ENCODE measurements at regions not wholly inside any gene's neighbourhood (a gene's known extent, or its start where the extent isn't known, plus 50 kb on each side); places are given as distances from the start of the nearest gene placed in this dataset.

DNA sequence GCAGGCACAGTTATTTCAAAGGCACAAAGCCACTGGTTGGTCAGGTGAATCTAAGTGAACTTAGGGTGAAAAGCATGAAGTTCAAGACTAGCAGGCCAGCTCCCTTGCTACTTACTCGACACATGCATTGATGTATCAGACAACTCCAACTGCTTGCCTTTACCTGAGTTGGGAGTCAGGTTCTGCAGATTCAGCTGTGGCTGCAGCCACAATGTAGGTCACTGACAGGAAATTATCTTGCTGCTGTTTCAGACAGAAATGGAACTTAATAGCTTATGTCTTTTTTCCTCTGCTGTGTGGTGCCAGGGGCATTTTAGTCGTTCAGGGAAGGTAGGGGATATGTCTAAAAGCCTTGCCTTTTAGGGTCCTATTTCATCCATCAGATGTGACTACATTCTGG lies 125.6 kb upstream of the RPH3A start:
- H3K27ac Mint-ChIP-seq = peak overlapping the region; percentile 23 to 76
- CTCF ChIA-PET = no interaction called here

DNA sequence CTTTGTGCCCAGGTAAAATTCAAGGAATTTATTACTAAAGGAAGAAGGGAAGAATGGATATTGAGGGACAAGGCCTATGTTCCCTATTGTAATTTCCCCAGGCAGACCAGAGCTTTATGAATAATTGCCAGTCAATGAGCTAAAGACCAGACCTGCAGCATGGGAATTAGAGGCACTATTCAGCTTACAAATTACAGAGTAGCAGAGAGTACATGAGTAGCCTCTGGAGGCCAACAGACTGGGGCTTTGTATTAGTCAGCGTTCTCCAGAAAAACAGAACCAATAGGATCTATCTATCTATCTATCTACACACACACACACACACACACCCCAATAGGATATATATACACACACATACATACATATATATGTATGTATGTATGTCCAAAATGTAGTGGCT lies 120.0 kb upstream of the RPH3A start:
- Histone ChIP-seq H3K36me3 (ENCODE audit: control insufficient read depth in 2 of 2, extremely low read depth in 1 of 2, insufficient read depth in 1 of 2, low read length in 1 of 2) (no peaks in the 10 kb centered on the region), H3K27me3 (replicated peaks in 1 of 2; ENCODE audit: control insufficient read depth in 2 of 2, extremely low read depth in 1 of 2, insufficient read depth in 2 of 2, low read length in 1 of 2) (peaks cover 0 to 12% of the 10 kb centered on the region in 2 experiments), H3K4me1 (ENCODE audit: control insufficient read depth in 1 of 2, extremely low read depth in 1 of 2, insufficient read depth in 2 of 2, low read length in 2 of 2) (peaks cover 0 to 6% of the 10 kb centered on the region in 2 experiments), H3K9me3 (no peaks in the 10 kb centered on the region), H3K4me3 (ENCODE audit: control insufficient read depth in 1 of 2, extremely low read depth in 1 of 2, low read length in 1 of 2) (no peak overlapping the region), H3K27ac (ENCODE audit: low read length) (no peak overlapping the region)
- Mint-ChIP-seq H3K27me3 (peaks cover 26 to 29% of the 10 kb centered on the region in 2 donors), H3K4me1 (peaks cover 0 to 6% (median 5%) of the 10 kb centered on the region in 3 donors), H3K36me3 (no peaks in the 10 kb centered on the region), H3K4me3 (no peak overlapping the region), H3K27ac (no peak overlapping the region), H3K9me3 (no peaks in the 10 kb centered on the region)
- CTCF ChIA-PET = no interaction called here
- POLR2A ChIA-PET = no interaction called here
- no peak for DNase-seq
- WGBS (ENCODE audit: insufficient coverage) = no CpG with 5 or more reads among the region's 1 CpG
- ATAC-seq (replicated peaks in 1 of 4) = no peak

More for the DNA sequence above, 125.6 kb upstream of the RPH3A start:
- no peaks in the 10 kb centered on the region for H3K36me3 ChIP-seq (ENCODE audit: control insufficient read depth in 2 of 2, extremely low read depth in 1 of 2, insufficient read depth in 1 of 2, low read length in 1 of 2)
- ATAC-seq (replicated peaks in 1 of 4) (peak in 1 of 4 experiments; percentile 29), DNase-seq (peak in 1 of 35 experiments; percentile 7)
- Mint-ChIP-seq H3K4me3 (no peak overlapping the region), H3K27me3 (peaks cover 24 to 26% of the 10 kb centered on the region in 2 donors), H3K4me1 (peaks cover 0 to 20% (median 15%) of the 10 kb centered on the region in 3 donors), H3K9me3 (no peaks in the 10 kb centered on the region), H3K36me3 (no peaks in the 10 kb centered on the region)
- no peak overlapping the region for H3K4me3 ChIP-seq (ENCODE audit: control insufficient read depth in 1 of 2, extremely low read depth in 1 of 2, low read length in 1 of 2)
- 30% methylated on average over 2 of the region's 2 CpGs for WGBS (ENCODE audit: insufficient coverage)
- H3K27ac ChIP-seq (ENCODE audit: low read length) = no peak overlapping the region
- peaks cover 0 to 11% of the 10 kb centered on the region in 2 experiments for H3K4me1 ChIP-seq (ENCODE audit: control insufficient read depth in 1 of 2, extremely low read depth in 1 of 2, insufficient read depth in 2 of 2, low read length in 2 of 2)
- POLR2A ChIA-PET = no interaction called here
- peaks cover 0 to 5% of the 10 kb centered on the region in 2 experiments for H3K27me3 ChIP-seq (replicated peaks in 1 of 2; ENCODE audit: control insufficient read depth in 2 of 2, extremely low read depth in 1 of 2, insufficient read depth in 2 of 2, low read length in 1 of 2)
- H3K9me3 ChIP-seq = no peaks in the 10 kb centered on the region

DNA sequence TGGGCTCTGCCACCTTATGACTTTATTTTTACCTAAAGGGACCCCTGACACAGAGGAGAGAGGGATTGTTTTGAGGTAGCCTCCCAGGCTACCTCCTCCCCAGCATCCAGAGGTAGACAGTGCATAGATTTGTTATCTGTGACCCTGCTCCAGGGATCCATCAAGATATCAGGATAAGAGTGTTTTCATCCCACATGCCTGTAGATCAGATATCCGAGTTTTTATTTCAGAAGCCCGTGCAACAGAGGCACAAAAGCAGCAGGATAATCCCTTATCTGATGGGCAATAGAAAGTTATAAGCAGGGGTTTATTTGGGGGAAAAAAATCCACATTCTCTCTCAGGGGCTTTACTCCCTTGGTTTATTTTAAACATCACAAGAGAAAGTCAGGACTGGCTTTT lies 117.0 kb upstream of the RPH3A start:
- Mint-ChIP-seq H3K9me3 (no peaks in the 10 kb centered on the region), H3K36me3 (no peaks in the 10 kb centered on the region), H3K4me3 (no peak overlapping the region), H3K4me1 (no peaks in the 10 kb centered on the region), H3K27me3 (peaks cover 30 to 33% of the 10 kb centered on the region in 2 donors), H3K27ac (no peak overlapping the region)
- ChIA-PET CTCF (no interaction called here), POLR2A (no interaction called here)
- Histone ChIP-seq H3K27me3 (replicated peaks in 1 of 2; ENCODE audit: control insufficient read depth in 2 of 2, extremely low read depth in 1 of 2, insufficient read depth in 2 of 2, low read length in 1 of 2) (peaks cover 0 to 17% of the 10 kb centered on the region in 2 experiments), H3K4me1 (ENCODE audit: control insufficient read depth in 1 of 2, extremely low read depth in 1 of 2, insufficient read depth in 2 of 2, low read length in 2 of 2) (no peaks in the 10 kb centered on the region), H3K36me3 (ENCODE audit: control insufficient read depth in 2 of 2, extremely low read depth in 1 of 2, insufficient read depth in 1 of 2, low read length in 1 of 2) (no peaks in the 10 kb centered on the region), H3K27ac (ENCODE audit: low read length) (no peak overlapping the region), H3K9me3 (no peaks in the 10 kb centered on the region), H3K4me3 (ENCODE audit: control insufficient read depth in 1 of 2, extremely low read depth in 1 of 2, low read length in 1 of 2) (no peak overlapping the region)
- 72% methylated on average over 2 of the region's 2 CpGs for WGBS (ENCODE audit: insufficient coverage)
- DNase-seq (no peak), ATAC-seq (replicated peaks in 1 of 4) (no peak)

DNA sequence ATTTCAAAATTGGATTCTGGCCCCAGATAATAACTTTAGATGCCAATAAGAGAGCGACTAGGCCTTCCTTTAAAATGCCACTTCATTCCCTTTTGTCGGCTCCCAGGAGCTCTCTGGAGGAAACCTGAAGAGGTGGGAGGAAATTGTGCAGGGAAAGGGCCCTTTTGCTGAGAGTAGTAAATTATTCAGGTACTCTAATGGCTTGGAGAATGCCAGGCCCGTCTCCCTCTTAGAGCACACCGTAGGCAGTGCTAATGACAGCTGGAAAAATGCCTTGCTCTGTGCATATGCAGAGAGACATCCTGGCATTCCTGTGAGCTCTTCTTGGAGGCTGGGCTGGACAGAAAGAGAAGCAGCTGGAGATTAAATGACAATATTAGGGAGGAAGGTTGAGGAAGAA lies 115.0 kb upstream of the RPH3A start:
- no peaks in the 10 kb centered on the region for H3K4me1 ChIP-seq (ENCODE audit: control insufficient read depth in 1 of 2, extremely low read depth in 1 of 2, insufficient read depth in 2 of 2, low read length in 2 of 2)
- H3K27ac ChIP-seq (ENCODE audit: low read length) = no peak overlapping the region
- ChIA-PET POLR2A (no interaction called here), CTCF (no interaction called here)
- no peaks in the 10 kb centered on the region for H3K9me3 ChIP-seq
- Mint-ChIP-seq H3K4me3 (no peak overlapping the region), H3K27ac (no peak overlapping the region), H3K27me3 (peaks cover 38 to 44% of the 10 kb centered on the region in 2 donors), H3K36me3 (no peaks in the 10 kb centered on the region), H3K4me1 (no peaks in the 10 kb centered on the region), H3K9me3 (no peaks in the 10 kb centered on the region)
- H3K27me3 ChIP-seq (replicated peaks in 1 of 2; ENCODE audit: control insufficient read depth in 2 of 2, extremely low read depth in 1 of 2, insufficient read depth in 2 of 2, low read length in 1 of 2) = peaks cover 0 to 27% of the 10 kb centered on the region in 2 experiments
- DNase-seq (no peak), ATAC-seq (replicated peaks in 1 of 4) (no peak)
- H3K36me3 ChIP-seq (ENCODE audit: control insufficient read depth in 2 of 2, extremely low read depth in 1 of 2, insufficient read depth in 1 of 2, low read length in 1 of 2) = no peaks in the 10 kb centered on the region
- WGBS (ENCODE audit: insufficient coverage) = 83% methylated on average over 1 of the region's 4 CpGs
- H3K4me3 ChIP-seq (ENCODE audit: control insufficient read depth in 1 of 2, extremely low read depth in 1 of 2, low read length in 1 of 2) = no peak overlapping the region

DNA sequence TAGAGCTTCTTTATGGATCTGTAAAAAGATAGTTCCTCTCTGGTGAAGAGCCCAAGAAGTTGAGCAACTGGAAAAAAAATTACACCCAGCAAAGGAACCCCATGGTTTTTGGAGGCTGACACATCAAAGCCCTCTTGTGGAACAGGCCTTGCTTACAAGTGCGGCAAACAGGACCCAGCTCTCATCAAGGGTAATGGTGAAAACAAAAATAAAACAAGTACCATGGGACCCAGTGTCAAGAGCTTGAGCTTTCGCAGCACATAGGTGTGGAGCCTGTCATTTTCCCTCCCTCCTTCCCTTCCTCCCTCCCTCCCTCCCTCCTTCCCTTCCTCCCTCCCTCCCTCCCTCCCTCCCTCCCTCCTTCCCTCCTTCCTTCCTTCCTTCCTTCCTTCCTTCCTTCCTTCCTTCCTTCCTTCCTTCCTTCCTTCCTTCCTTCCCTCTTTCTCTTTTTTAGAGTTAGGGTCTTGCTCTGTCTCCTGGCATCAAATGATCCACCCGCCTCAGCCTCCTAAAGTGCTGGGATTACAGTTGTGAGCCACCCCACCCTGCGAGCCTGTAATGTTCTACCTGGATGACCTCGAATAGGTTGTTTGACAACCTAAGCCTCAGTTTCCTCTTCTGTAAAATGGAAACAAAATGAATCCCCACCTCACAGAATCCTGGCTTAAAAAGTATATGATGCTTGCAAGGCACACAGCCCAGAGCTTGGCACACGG lies 114.3 kb upstream of the RPH3A start:
- Mint-ChIP-seq H3K9me3 (no peaks in the 10 kb centered on the region), H3K4me1 (no peaks in the 10 kb centered on the region), H3K27me3 (peaks cover 43 to 48% of the 10 kb centered on the region in 2 donors), H3K27ac (no peak overlapping the region), H3K4me3 (no peak overlapping the region), H3K36me3 (no peaks in the 10 kb centered on the region)
- DNase-seq = no peak
- Histone ChIP-seq H3K27me3 (replicated peaks in 1 of 2; ENCODE audit: control insufficient read depth in 2 of 2, extremely low read depth in 1 of 2, insufficient read depth in 2 of 2, low read length in 1 of 2) (peaks cover 0 to 27% of the 10 kb centered on the region in 2 experiments), H3K9me3 (no peaks in the 10 kb centered on the region), H3K27ac (ENCODE audit: low read length) (no peak overlapping the region), H3K36me3 (ENCODE audit: control insufficient read depth in 2 of 2, extremely low read depth in 1 of 2, insufficient read depth in 1 of 2, low read length in 1 of 2) (no peaks in the 10 kb centered on the region), H3K4me3 (ENCODE audit: control insufficient read depth in 1 of 2, extremely low read depth in 1 of 2, low read length in 1 of 2) (no peak overlapping the region), H3K4me1 (ENCODE audit: control insufficient read depth in 1 of 2, extremely low read depth in 1 of 2, insufficient read depth in 2 of 2, low read length in 2 of 2) (no peaks in the 10 kb centered on the region)
- WGBS (ENCODE audit: insufficient coverage) = 0% methylated on average over 1 of the region's 6 CpGs
- ATAC-seq (replicated peaks in 1 of 4) = no peak
- CTCF ChIA-PET = no interaction called here
- POLR2A ChIA-PET = no interaction called here

GRCh38 chr12:112680993-112681392 lies 110.6 kb upstream of the RPH3A start:
- H3K36me3 ChIP-seq (ENCODE audit: control insufficient read depth in 2 of 2, extremely low read depth in 1 of 2, insufficient read depth in 1 of 2, low read length in 1 of 2) = no peaks in the 10 kb centered on the region
- POLR2A ChIA-PET = no interaction called here
- no peaks in the 10 kb centered on the region for H3K4me1 ChIP-seq (ENCODE audit: control insufficient read depth in 1 of 2, extremely low read depth in 1 of 2, insufficient read depth in 2 of 2, low read length in 2 of 2)
- H3K4me3 Mint-ChIP-seq = no peak overlapping the region
- H3K27me3 ChIP-seq (replicated peaks in 1 of 2; ENCODE audit: control insufficient read depth in 2 of 2, extremely low read depth in 1 of 2, insufficient read depth in 2 of 2, low read length in 1 of 2) = peaks cover 0 to 23% of the 10 kb centered on the region in 2 experiments
- peaks cover 47 to 48% of the 10 kb centered on the region in 2 donors for H3K27me3 Mint-ChIP-seq
- CTCF ChIA-PET = no interaction called here
- no peaks in the 10 kb centered on the region for H3K9me3 ChIP-seq
- no peak overlapping the region for H3K27ac Mint-ChIP-seq
- ATAC-seq (replicated peaks in 1 of 4) = no peak
- no peaks in the 10 kb centered on the region for H3K36me3 Mint-ChIP-seq
- 98% methylated on average over 3 of the region's 4 CpGs for WGBS (ENCODE audit: insufficient coverage)
- H3K9me3 Mint-ChIP-seq = no peaks in the 10 kb centered on the region
- H3K27ac ChIP-seq (ENCODE audit: low read length) = no peak overlapping the region
- H3K4me1 Mint-ChIP-seq = no peaks in the 10 kb centered on the region
- no peak overlapping the region for H3K4me3 ChIP-seq (ENCODE audit: control insufficient read depth in 1 of 2, extremely low read depth in 1 of 2, low read length in 1 of 2)
- DNase-seq = no peak

Data from T-cell (primary cell).